Memory B cell (primary cell): ENCODE measurements at regions not wholly inside any gene's neighbourhood (a gene's known extent, or its start where the extent isn't known, plus 50 kb on each side); places are given as distances from the start of the nearest gene placed in this dataset.
"Not testable (repeated sequence)": the region's sequence is repeated elsewhere in the genome, so short reads cannot be mapped to it uniquely, and the experiment has no call there.

ENCODE experiments used
- ATAC-seq: fragments of 150-1000 bp; cut with Tn5 transposase; 2 replicates; pipeline ENCODE4 v1.10.0; 2021; ENCODE audit warnings: low read depth, mild to moderate bottlenecking, moderate library complexity
- DNase-seq, 2 donors: peaks; one replicate each; pipeline ENCODE4 v3.0.0; 2022; ENCODE audit warnings: low spot score in 2 of 2
- H3K27ac Mint-ChIP-seq: one replicate; pipeline ENCODE4 v1.8.0; 2022; ENCODE audit warnings: mild to moderate bottlenecking, moderate library complexity, mixed read lengths
- H3K27me3 Mint-ChIP-seq: one replicate; pipeline ENCODE4 v1.8.0; 2022; ENCODE audit warnings: mixed read lengths
- H3K36me3 Mint-ChIP-seq: one replicate; pipeline ENCODE4 v1.8.0; 2022; ENCODE audit warnings: mild to moderate bottlenecking, mixed read lengths
- H3K4me1 Mint-ChIP-seq: one replicate; pipeline ENCODE4 v1.8.0; 2022; ENCODE audit warnings: mixed read lengths
- H3K4me3 Mint-ChIP-seq: one replicate; pipeline ENCODE4 v1.8.0; 2022; ENCODE audit warnings: mild to moderate bottlenecking, moderate library complexity, mixed read lengths
- H3K9me3 Mint-ChIP-seq: one replicate; pipeline ENCODE4 v1.8.0; 2022; ENCODE audit warnings: mixed read lengths

- Mint-ChIP-seq H3K4me1 (no peaks in the 10 kb centered on the region), H3K27ac (no peak overlapping the region), H3K27me3 (no peaks in the 10 kb centered on the region), H3K4me3 (no peak overlapping the region), H3K9me3 (peaks cover 6% of the 10 kb centered on the region), H3K36me3 (no peaks in the 10 kb centered on the region)
- ATAC-seq: no peak
- no peak for DNase-seq
Observed at GRCh38 chrX:77143907-77144306, 303.3 kb upstream of the FGF16 start.

GRCh38 chrX:77160301-77160700 is 286.9 kb upstream of the FGF16 start:
- peaks cover 16% of the 10 kb centered on the region for H3K9me3 Mint-ChIP-seq
- no peak overlapping the region for H3K4me3 Mint-ChIP-seq
- ATAC-seq (no peak), DNase-seq (no peak)
- no peaks in the 10 kb centered on the region for H3K27me3 Mint-ChIP-seq
- H3K36me3 Mint-ChIP-seq: no peaks in the 10 kb centered on the region
- no peak overlapping the region for H3K27ac Mint-ChIP-seq
- no peaks in the 10 kb centered on the region for H3K4me1 Mint-ChIP-seq

- H3K4me3 Mint-ChIP-seq: no peak overlapping the region
- H3K4me1 Mint-ChIP-seq: no peaks in the 10 kb centered on the region
- H3K9me3 Mint-ChIP-seq: peaks cover 9% of the 10 kb centered on the region
- H3K27ac Mint-ChIP-seq: no peak overlapping the region
- no peaks in the 10 kb centered on the region for H3K27me3 Mint-ChIP-seq
- ATAC-seq (no peak), DNase-seq (no peak)
- no peaks in the 10 kb centered on the region for H3K36me3 Mint-ChIP-seq
Observed at GRCh38 chrX:77162777-77163176, 284.4 kb upstream of the FGF16 start.

GRCh38 chrX:77167993-77168392 is 279.2 kb upstream of the FGF16 start:
- Mint-ChIP-seq H3K36me3 (no peaks in the 10 kb centered on the region), H3K4me1 (no peaks in the 10 kb centered on the region), H3K9me3 (peaks cover 2% of the 10 kb centered on the region), H3K27me3 (no peaks in the 10 kb centered on the region), H3K4me3 (no peak overlapping the region), H3K27ac (no peak overlapping the region)
- ATAC-seq: no peak
- DNase-seq: no peak

GRCh38 chrX:77174680-77175519 is 272.3 kb upstream of the FGF16 start:
- Mint-ChIP-seq H3K27me3 (no peaks in the 10 kb centered on the region), H3K27ac (no peak overlapping the region), H3K4me3 (no peak overlapping the region), H3K36me3 (no peaks in the 10 kb centered on the region), H3K9me3 (peaks cover 8% of the 10 kb centered on the region), H3K4me1 (no peaks in the 10 kb centered on the region)
- DNase-seq: no peak
- no peak for ATAC-seq

DNA sequence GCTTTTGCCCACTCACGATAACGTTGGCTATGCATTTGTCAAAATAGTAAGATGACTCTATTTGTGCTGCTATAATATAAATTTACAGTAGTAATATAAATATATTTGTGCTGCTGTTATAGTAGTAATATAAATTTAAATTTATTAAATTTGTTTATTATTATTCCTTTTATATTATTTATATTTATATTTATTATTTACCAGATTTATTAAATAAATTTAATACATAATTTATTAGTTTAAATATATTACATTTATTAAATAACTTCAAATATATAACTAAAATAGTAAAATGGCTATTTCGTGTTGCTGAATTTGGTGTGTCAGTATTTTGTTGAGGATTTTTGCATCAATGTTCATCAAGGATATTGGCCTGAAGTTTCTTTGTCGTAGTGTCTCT is 246.5 kb upstream of the FGF16 start:
- Mint-ChIP-seq H3K27ac (no peak overlapping the region), H3K36me3 (no peaks in the 10 kb centered on the region), H3K4me3 (no peak overlapping the region), H3K27me3 (no peaks in the 10 kb centered on the region), H3K9me3 (peaks cover 4% of the 10 kb centered on the region), H3K4me1 (no peaks in the 10 kb centered on the region)
- DNase-seq (no peak), ATAC-seq (no peak)

DNA sequence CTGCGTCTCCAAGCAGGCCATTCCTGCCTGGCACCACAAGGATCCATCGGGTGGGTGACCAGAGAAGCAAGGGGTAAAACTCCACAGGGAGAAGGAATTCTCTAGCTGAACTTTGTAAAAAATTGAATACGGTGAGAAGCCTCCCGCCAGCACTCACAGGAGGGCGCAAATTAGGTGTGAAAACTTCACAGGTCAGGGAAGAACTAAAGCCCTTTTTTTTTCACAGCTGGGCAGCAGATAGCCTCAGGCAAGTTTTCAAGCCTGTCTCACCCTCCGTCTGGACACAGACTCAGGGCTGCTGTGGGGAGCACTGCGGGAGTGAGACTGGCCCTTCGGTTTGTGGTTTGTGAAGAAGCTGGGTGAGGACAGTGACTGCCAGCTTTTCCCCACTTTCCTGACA is 224.1 kb upstream of the FGF16 start:
- Mint-ChIP-seq H3K27me3 (peaks cover 7% of the 10 kb centered on the region), H3K4me3 (no peak overlapping the region), H3K27ac (no peak overlapping the region), H3K9me3 (peaks cover 2% of the 10 kb centered on the region), H3K36me3 (no peaks in the 10 kb centered on the region), H3K4me1 (no peaks in the 10 kb centered on the region)
- DNase-seq (no peak), ATAC-seq (no peak)

DNA sequence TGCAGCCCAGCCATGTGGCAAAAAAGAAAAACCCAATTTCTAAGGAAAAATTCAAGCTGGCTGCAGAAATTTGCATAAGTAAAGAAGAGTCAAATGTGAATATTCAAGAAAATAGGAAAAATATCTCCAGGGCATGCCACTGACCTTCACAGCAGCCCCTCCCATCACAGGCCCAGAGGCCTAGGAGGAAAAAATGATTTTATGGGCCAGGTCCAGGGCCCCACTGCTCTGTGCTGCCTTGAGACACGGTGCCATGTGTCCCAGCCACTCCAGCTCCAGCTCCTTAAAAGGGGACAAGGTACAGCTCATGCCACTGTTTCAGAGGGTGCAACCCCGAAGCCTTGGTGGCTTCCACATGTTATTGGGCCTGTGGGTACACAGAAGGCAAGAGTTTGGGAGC is 182.7 kb upstream of the FGF16 start:
- Mint-ChIP-seq H3K36me3 (no peaks in the 10 kb centered on the region), H3K27ac (no peak overlapping the region), H3K9me3 (peaks cover 17% of the 10 kb centered on the region), H3K27me3 (no peaks in the 10 kb centered on the region), H3K4me1 (no peaks in the 10 kb centered on the region), H3K4me3 (no peak overlapping the region)
- no peak for DNase-seq
- ATAC-seq: no peak

- no peaks in the 10 kb centered on the region for H3K4me1 Mint-ChIP-seq
- H3K27me3 Mint-ChIP-seq: no peaks in the 10 kb centered on the region
- DNase-seq (no peak), ATAC-seq (no peak)
- no peak overlapping the region for H3K27ac Mint-ChIP-seq
- H3K4me3 Mint-ChIP-seq: no peak overlapping the region
- no peaks in the 10 kb centered on the region for H3K36me3 Mint-ChIP-seq
- peaks cover 2% of the 10 kb centered on the region for H3K9me3 Mint-ChIP-seq
Observed at GRCh38 chrX:77275392-77275791, 171.8 kb upstream of the FGF16 start.

GRCh38 chrX:77276742-77277141 is 170.4 kb upstream of the FGF16 start:
- no peak for DNase-seq
- no peaks in the 10 kb centered on the region for H3K27me3 Mint-ChIP-seq

GRCh38 chrX:77277911-77278310 is 169.3 kb upstream of the FGF16 start:
- Mint-ChIP-seq H3K9me3 (peaks cover 4% of the 10 kb centered on the region), H3K4me1 (no peaks in the 10 kb centered on the region), H3K27ac (no peak overlapping the region), H3K36me3 (peaks cover 2% of the 10 kb centered on the region), H3K4me3 (no peak overlapping the region), H3K27me3 (no peaks in the 10 kb centered on the region)
- DNase-seq (no peak), ATAC-seq (no peak)

More at GRCh38 chrX:77276742-77277141, 170.4 kb upstream of the FGF16 start:
- Mint-ChIP-seq H3K27ac (no peak overlapping the region), H3K4me1 (no peaks in the 10 kb centered on the region), H3K36me3 (peaks cover 2% of the 10 kb centered on the region), H3K4me3 (no peak overlapping the region), H3K9me3 (peaks cover 4% of the 10 kb centered on the region)
- ATAC-seq: no peak

- H3K27me3 Mint-ChIP-seq, H3K9me3 Mint-ChIP-seq, ATAC-seq, H3K4me3 Mint-ChIP-seq, H3K4me1 Mint-ChIP-seq, DNase-seq, H3K36me3 Mint-ChIP-seq, H3K27ac Mint-ChIP-seq: not testable (repeated sequence)
Observed at GRCh38 chrX:77279373-77279772, 167.8 kb upstream of the FGF16 start.

DNA sequence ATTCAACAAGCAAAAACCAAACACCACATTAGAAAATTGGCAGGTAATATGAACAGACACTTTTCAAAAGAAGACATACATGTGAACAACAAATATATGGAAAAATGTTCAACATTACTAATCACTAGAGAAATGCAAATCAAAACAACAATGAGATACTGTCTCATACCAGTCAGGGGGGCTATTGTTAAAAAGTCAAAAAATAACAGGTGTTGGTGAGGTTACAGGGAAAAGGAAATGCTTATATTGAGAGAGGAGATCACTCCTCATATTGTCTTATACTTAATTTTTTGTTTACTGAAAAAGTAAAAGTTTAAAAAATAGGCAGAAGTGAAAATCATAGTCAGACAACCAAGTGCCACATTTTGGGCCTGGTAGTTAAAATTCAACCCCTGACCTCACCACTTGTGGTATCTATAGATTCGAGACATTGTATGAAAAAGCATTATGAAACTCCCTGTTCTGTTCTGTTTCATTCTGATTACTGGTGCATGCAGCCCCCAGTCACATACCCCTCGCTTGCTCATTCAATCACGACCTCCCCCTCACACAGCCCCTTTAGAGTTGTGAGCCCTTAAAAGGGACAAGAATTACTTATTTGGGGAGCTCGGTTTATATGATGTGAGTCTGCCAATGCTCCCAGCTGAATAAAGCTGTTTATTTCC is 153.7 kb upstream of the FGF16 start:
- ATAC-seq (no peak), DNase-seq (no peak)
- Mint-ChIP-seq H3K36me3 (no peaks in the 10 kb centered on the region), H3K4me1 (no peaks in the 10 kb centered on the region), H3K27ac (no peak overlapping the region), H3K9me3 (peaks cover 4% of the 10 kb centered on the region), H3K4me3 (no peak overlapping the region), H3K27me3 (peaks cover 1% of the 10 kb centered on the region)

DNA sequence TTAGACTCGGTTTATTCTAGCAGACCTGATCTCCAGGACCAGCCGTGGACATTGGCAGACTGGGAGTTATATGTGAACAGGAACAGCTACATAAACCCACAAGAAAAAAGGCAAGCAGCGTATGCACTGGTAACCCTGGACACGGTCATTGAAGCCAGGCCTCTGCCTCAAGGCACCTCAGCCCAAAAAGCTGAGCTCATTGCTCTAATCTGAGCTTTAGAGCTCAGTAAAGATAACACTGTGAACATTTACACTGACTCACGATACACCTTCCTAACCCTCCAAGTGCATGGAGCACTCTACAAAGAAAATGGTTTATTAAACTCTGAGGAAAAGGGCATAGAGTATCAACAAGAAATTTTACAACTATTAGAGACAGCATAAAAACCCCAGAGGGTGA is 148.9 kb upstream of the FGF16 start:
- Mint-ChIP-seq H3K9me3 (peaks cover 5% of the 10 kb centered on the region), H3K27ac (no peak overlapping the region)

GRCh38 chrX:77298790-77299189 is 148.4 kb upstream of the FGF16 start:
- DNase-seq (no peak), ATAC-seq (no peak)
- Mint-ChIP-seq H3K9me3 (peaks cover 4% of the 10 kb centered on the region), H3K27ac (no peak overlapping the region), H3K36me3 (no peaks in the 10 kb centered on the region), H3K4me1 (no peaks in the 10 kb centered on the region), H3K4me3 (no peak overlapping the region), H3K27me3 (no peaks in the 10 kb centered on the region)

More for the DNA sequence above, 148.9 kb upstream of the FGF16 start:
- ATAC-seq (no peak), DNase-seq (no peak)
- H3K36me3 Mint-ChIP-seq: no peaks in the 10 kb centered on the region
- H3K4me1 Mint-ChIP-seq: no peaks in the 10 kb centered on the region
- H3K4me3 Mint-ChIP-seq: no peak overlapping the region
- peaks cover under 1% of the 10 kb centered on the region for H3K27me3 Mint-ChIP-seq
